ENCODE measurements at regions not wholly inside any gene's neighbourhood (a gene's known extent, or its start where the extent isn't known, plus 50 kb on each side); places are given as distances from the start of the nearest gene placed in this dataset.
"Not testable (repeated sequence)": the region's sequence is repeated elsewhere in the genome, so short reads cannot be mapped to it uniquely, and the experiment has no call there.

DNA sequence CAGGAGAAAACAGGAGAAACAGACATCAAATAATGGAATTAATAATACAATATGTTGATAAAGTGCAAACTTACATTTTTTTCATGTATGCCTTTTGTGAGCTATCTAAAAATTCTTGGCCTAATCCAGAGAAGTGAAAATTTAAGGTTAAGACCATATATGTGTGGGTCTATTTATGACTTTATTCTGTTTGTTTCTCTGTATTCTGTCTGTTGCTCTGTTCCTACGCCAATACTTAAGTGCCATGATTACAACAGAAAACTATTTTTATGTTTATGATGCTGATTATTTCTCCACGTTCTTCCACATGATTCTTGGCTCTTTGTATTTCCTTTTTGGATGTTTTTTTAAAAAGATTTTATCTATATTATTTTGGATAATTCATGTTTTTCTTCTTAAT, 109.6 kb upstream of the MAP3K4 start:
- Histone ChIP-seq H3K4me3 (ENCODE audit: low read depth in 1 of 2, low read length in 1 of 2) (no peak overlapping the region), H3K27me3 (no peaks in the 10 kb centered on the region), H3K4me1 (ENCODE audit: control insufficient read depth in 1 of 2, insufficient read depth in 1 of 2, low read depth in 1 of 2, low read length in 1 of 2) (no peaks in the 10 kb centered on the region), H3K9me3 (no peaks in the 10 kb centered on the region), H3K36me3 (no peaks in the 10 kb centered on the region), H3K27ac (no peak overlapping the region)
- TF ChIP-seq, protein P1, sequence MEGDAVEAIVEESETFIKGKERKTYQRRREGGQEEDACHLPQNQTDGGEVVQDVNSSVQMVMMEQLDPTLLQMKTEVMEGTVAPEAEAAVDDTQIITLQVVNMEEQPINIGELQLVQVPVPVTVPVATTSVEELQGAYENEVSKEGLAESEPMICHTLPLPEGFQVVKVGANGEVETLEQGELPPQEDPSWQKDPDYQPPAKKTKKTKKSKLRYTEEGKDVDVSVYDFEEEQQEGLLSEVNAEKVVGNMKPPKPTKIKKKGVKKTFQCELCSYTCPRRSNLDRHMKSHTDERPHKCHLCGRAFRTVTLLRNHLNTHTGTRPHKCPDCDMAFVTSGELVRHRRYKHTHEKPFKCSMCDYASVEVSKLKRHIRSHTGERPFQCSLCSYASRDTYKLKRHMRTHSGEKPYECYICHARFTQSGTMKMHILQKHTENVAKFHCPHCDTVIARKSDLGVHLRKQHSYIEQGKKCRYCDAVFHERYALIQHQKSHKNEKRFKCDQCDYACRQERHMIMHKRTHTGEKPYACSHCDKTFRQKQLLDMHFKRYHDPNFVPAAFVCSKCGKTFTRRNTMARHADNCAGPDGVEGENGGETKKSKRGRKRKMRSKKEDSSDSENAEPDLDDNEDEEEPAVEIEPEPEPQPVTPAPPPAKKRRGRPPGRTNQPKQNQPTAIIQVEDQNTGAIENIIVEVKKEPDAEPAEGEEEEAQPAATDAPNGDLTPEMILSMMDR (IDR thresholded peaks at IDR 0.05) = no peak

DNA sequence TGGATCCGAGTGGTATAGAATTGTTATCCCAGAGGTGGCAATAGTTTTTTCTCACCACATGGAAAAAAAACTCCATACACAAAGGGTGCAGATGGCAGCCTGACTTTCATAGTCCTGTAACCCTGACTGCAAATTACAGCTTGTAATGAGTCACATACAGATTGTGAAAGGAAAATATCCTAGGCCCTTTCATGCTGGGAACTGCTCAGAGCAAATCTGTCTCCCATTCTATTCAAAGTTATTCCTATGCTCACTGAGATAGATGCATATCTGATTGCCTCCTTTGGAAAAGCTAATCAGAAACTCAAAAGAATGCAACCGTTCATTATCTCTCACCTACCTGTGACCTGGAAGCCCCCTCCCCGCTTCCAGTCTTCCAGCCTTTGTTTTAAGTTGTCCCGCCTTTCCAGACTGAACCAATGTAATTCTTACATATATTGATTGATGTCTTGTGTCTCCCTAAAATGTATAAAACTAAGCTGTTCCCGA, 108.7 kb upstream of the MAP3K4 start:
- TF ChIP-seq, protein P1 (IDR thresholded peaks at IDR 0.05) = no peak
- no peak overlapping the region for H3K27ac ChIP-seq
- no peaks in the 10 kb centered on the region for H3K9me3 ChIP-seq
- H3K4me1 ChIP-seq (ENCODE audit: control insufficient read depth in 1 of 2, insufficient read depth in 1 of 2, low read depth in 1 of 2, low read length in 1 of 2) = no peaks in the 10 kb centered on the region
- no peaks in the 10 kb centered on the region for H3K36me3 ChIP-seq
- no peaks in the 10 kb centered on the region for H3K27me3 ChIP-seq
- no peak overlapping the region for H3K4me3 ChIP-seq (ENCODE audit: low read depth in 1 of 2, low read length in 1 of 2)

DNA sequence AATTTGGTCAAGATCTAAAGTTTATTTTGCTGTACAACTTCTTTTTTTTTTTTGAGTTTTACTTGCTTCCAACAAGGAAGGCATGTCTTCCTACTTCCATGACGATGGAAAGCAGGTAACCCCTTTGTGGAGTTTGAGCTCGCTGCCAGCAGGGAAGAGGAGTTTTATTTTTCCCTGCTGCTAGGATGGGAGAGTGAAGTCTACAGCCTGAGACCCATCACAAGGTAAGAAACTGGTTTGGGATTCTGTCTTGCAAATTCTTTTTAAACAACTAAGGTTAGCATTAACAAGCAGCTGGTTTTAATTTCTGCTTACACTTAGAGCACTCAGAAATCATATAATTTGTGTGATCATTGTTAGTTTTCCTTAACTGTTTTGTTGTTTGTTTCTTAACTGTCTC, 108.0 kb upstream of the MAP3K4 start:
- no peaks in the 10 kb centered on the region for H3K4me1 ChIP-seq (ENCODE audit: control insufficient read depth in 1 of 2, insufficient read depth in 1 of 2, low read depth in 1 of 2, low read length in 1 of 2)
- TF ChIP-seq, protein P1 (IDR thresholded peaks at IDR 0.05) = no peak

DNA sequence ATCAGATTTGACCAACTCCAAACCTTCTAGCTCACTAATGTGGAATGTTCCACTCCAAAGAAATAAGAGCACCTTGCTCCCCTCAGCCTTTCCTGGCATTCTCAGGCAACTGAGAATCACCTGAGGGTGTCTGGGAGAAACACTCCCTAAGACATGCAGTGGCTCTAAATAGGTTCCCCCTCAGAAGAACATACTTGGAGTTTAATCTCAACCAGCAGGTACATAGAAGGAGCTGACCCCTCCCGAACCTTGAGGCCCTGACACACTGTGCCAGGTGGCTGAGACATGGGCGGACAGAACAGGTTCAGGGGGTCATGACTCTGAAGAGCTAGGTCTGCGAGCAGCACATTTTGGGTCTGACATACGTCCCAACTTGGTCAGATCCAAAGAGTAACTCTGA, 107.6 kb upstream of the MAP3K4 start:
- H3K27ac ChIP-seq = no peak overlapping the region
- H3K27me3 ChIP-seq = no peaks in the 10 kb centered on the region
- H3K9me3 ChIP-seq = no peaks in the 10 kb centered on the region
- TF ChIP-seq, protein P1 (IDR thresholded peaks at IDR 0.05) = no peak
- no peaks in the 10 kb centered on the region for H3K36me3 ChIP-seq
- H3K4me1 ChIP-seq (ENCODE audit: control insufficient read depth in 1 of 2, insufficient read depth in 1 of 2, low read depth in 1 of 2, low read length in 1 of 2) = no peaks in the 10 kb centered on the region
- H3K4me3 ChIP-seq (ENCODE audit: low read depth in 1 of 2, low read length in 1 of 2) = no peak overlapping the region

More for the DNA sequence above, 108.0 kb upstream of the MAP3K4 start:
- H3K9me3 ChIP-seq = no peaks in the 10 kb centered on the region
- no peaks in the 10 kb centered on the region for H3K27me3 ChIP-seq
- H3K4me3 ChIP-seq (ENCODE audit: low read depth in 1 of 2, low read length in 1 of 2) = no peak overlapping the region
- no peaks in the 10 kb centered on the region for H3K36me3 ChIP-seq
- no peak overlapping the region for H3K27ac ChIP-seq

DNA sequence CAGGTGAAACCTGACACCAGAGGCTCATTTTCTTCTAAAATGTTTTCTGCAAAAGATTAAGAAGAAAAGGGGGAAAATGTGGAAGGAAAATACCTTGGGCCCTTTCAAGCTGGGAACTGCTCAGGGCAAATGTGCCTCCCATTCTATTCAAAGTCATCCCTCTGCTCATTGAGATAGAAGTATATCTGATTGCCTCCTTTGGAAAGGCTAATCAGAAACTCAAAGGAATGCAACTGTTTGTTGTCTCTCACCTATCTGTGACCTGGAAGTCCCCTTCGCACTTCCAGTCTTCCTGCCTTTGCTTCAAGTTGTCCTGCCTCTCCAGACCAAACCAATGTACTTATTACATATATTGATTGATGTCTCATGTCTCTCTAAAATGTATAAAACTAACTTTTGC, 102.4 kb upstream of the MAP3K4 start:
- H3K4me1 ChIP-seq (ENCODE audit: control insufficient read depth in 1 of 2, insufficient read depth in 1 of 2, low read depth in 1 of 2, low read length in 1 of 2); H3K4me3 ChIP-seq (ENCODE audit: low read depth in 1 of 2, low read length in 1 of 2); H3K27ac ChIP-seq; H3K27me3 ChIP-seq; H3K36me3 ChIP-seq; H3K9me3 ChIP-seq: not testable (repeated sequence)

DNA sequence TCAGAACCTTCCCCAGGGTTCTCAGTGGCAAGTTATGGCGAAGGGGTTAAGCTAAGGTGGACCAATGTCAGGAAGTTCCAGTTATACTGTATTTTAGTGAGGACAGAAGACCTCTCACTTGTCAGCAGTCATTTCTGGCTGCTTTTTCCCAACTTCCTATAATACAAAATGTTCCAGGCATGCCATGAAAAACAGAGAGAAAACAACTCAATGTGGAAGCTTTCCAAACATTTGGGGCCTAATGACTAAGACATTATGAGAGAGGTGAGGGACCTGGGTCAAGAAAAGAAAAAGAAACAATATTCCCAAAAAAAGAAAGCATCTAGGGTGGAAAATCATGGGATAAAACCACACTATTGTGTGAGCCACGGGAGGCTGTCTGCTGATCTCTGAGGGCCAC, 99.9 kb upstream of the MAP3K4 start:
- Histone ChIP-seq H3K36me3 (no peaks in the 10 kb centered on the region), H3K4me1 (ENCODE audit: control insufficient read depth in 1 of 2, insufficient read depth in 1 of 2, low read depth in 1 of 2, low read length in 1 of 2) (no peaks in the 10 kb centered on the region), H3K27ac (no peak overlapping the region), H3K4me3 (ENCODE audit: low read depth in 1 of 2, low read length in 1 of 2) (no peak overlapping the region), H3K9me3 (no peaks in the 10 kb centered on the region), H3K27me3 (no peaks in the 10 kb centered on the region)
- TF ChIP-seq, protein P1 (IDR thresholded peaks at IDR 0.05) = no peak

All from neutrophil (primary cell).